GM20000 (cell line): ENCODE measurements at regions not wholly inside any gene's neighbourhood (a gene's known extent, or its start where the extent isn't known, plus 50 kb on each side); places are given as distances from the start of the nearest gene placed in this dataset.

ENCODE experiments used
- DNase-seq: peaks from one replicate; pipeline ENCODE4 v3.0.0; 2012; ENCODE audit warnings: low spot score
- CTCF ChIP-seq: IDR thresholded peaks from 2 replicates; pipeline ENCODE4 v1.5.1; 2012; ENCODE audit warnings: mild to moderate bottlenecking, control low read depth; ENCODE audit errors: extremely low read depth, missing control alignments

- no peak for DNase-seq
- no peak for TF ChIP-seq CTCF
Measured at GRCh38 chr11:29914203-29914930, 102.5 kb downstream of the KCNA4 start.

GRCh38 chr11:29913352-29913751, 103.5 kb downstream of the KCNA4 start:
- no peak for TF ChIP-seq CTCF
- DNase-seq: no peak

GRCh38 chr11:29900382-29900781, 116.4 kb downstream of the KCNA4 start:
- no peak for TF ChIP-seq CTCF
- DNase-seq: no peak

- no peak for TF ChIP-seq CTCF
- no peak for DNase-seq
Measured at GRCh38 chr11:29879560-29879959, 137.3 kb downstream of the KCNA4 start.

GRCh38 chr11:29876192-29876591, 140.6 kb downstream of the KCNA4 start:
- TF ChIP-seq CTCF: no peak
- DNase-seq: no peak

GRCh38 chr11:29847219-29847618, 169.6 kb downstream of the KCNA4 start:
- no peak for TF ChIP-seq CTCF
- no peak for DNase-seq

GRCh38 chr11:29844701-29845379, 172.0 kb downstream of the KCNA4 start:
- no peak for DNase-seq
- TF ChIP-seq CTCF: no peak
